GM18502 (cell line): ENCODE measurements at regions not wholly inside any gene's neighbourhood (a gene's known extent, or its start where the extent isn't known, plus 50 kb on each side); places are given as distances from the start of the nearest gene placed in this dataset.
"Not testable (repeated sequence)": the region's sequence is repeated elsewhere in the genome, so short reads cannot be mapped to it uniquely, and the experiment has no call there.

ENCODE experiments used
- ATAC-seq: cut with Tn5 transposase; IDR thresholded peaks from one replicate; pipeline ENCODE4 v1.9.1; 2021; ENCODE audit warnings: mild to moderate bottlenecking; ENCODE audit not compliant: unreplicated experiment, poor library complexity

DNA sequence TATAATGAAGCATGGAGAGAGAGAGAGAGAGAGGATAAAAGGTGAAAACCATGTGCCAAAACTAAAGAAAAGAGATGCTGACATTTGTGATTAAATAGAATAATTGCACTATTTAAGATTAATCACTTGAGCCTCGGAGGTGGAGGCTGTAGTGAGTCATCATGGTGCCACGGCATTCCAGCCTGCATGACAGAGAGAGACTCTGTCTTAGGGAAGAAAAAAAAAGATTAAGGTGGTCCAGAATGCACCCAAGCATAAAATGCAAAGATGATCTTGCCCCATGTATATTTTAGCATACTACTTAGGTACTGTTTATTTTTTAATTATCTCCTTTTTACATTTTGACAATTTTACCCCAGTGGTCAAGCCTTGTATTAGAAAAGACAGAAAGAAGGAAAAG is 742.5 kb downstream of the SPATA31A1 start:
- not testable (repeated sequence) for ATAC-seq

DNA sequence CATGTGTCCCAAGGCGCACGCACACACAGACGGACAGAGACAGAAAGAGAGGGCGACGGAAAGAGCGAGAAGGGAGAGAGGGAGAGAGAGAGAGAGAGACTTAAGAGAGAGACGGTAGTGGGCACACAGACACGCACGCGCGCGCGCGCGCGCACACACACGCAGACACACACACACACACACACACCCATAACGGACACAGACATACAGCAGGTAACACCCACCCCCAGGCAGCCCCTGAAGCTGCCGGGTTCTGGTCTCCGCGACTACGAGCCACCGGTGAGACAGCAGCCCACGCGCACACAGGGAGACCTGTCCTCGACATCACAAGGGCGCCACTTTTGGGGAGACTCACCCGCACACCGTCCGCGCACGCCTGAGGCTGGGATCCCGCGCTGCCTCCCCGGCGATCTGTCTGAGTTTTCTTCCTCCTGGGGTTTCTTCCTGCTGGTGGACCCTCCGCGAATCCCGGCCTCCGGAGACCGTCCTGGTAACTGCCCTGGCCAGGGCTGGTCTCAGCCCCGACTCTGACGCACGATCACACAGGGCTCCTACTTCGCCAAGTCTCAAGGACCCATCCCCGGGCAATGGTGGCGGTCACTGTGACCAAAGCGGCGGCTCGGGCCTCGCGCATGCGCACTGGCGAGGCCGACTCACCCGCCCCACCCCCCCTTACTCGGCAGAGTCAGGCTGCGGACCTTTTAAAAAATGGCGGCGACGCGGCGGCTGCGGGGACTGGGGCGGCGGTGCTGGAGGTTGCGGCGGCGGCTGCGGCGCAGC is 750.7 kb downstream of the SPATA31A1 start:
- peak; percentile 79 for ATAC-seq

DNA sequence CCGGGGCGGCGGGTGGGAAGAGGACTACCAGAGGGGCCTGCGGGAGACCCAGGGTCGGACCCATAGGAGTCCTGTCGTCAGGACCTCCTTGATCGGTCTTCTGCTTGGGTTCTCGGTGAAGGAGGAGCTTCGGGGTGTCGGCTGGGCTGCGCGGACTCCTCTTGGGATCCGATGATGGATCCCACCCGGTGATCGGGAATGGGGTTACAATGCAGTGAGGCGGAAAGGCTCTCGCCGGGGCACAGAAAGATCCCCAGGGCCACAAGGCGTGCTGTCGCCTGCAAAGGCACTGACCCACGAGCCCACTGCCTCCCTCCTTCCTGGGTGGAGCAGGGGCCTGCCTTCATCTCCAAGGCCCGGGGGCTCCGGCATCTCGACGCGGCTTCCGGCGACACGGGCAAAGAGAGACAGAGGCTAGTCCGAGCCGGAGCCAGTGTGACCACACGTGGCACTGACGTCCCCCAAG is 751.3 kb downstream of the SPATA31A1 start:
- not testable (repeated sequence) for ATAC-seq

DNA sequence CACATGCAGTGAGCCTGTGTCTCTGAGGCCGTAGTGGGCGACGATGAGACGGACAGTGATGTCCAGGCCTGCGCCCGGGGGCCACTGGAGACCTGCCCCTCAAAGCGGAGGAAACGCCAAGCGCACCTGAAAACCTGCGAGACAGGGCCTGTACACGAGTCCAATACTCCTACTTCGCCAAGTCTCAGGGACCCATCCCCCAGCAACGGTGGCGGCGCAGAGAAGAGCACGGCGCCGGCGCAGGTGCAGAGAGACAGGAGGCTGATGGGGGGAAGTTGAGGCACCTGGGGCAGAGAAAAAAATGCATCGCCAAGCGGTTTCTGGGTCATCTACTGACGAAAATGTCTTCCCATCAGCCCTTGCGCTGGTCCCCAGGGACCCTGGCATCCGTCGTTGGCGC is 751.8 kb downstream of the SPATA31A1 start:
- ATAC-seq = not testable (repeated sequence)

DNA sequence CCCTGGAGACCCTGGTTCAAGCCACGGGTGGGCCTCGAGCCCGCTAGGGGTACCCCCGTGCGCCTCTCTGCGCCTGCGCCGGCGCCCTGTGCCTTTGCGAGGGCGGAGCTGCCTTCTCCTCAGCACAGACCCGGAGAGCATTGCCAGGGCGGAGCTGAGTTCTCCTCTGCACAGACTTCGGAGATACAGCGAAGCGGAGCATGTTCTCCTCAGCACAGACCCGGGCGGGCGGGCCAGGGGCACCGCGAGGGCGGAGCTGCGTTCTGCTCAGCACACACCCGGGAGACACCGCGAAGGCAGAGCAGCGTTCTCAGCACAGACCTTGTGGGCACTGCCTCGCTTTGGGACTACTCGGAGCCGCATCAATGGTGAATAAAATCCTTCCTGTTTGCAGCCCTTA is 753.0 kb downstream of the SPATA31A1 start:
- not testable (repeated sequence) for ATAC-seq

DNA sequence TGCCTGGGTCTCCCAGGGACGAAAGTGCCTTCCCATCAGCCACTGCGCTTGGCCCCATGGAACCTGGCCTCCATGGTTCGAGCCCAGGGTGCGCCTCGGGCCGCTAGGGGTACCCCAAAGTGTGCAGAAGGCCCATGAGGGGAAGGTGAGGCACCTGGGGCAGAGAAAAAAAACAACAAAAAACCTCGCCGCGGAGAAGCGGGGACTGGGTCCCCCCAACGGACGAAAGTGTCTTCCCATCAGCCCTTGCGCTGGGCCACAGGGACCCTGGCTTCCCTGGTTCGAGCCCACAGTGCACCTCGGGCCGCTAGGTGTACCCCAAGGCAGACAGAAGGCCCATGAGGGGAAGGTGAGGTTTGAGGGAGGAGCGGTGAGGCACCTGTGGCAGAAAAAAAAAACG is 755.3 kb downstream of the SPATA31A1 start:
- ATAC-seq = not testable (repeated sequence)

DNA sequence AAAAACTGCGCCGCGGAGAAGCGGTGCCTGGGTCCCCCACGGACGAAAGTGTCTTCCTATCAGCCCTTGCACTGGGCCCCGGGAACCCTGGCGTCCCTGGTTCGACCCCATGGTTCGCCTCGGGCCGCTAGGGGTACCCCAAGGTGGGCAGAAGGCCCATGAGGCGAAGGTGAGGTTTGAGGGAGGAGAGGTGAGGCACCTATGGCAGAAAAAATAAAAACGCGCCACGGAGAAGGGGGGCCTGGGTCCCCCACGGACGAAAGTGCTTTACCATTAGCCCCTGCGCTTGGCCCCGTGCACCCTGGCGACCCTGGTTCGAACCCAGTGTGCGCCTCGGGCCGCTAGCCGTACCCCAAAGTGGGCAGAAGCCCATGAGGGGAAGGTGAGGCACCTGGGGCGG is 756.1 kb downstream of the SPATA31A1 start:
- not testable (repeated sequence) for ATAC-seq

DNA sequence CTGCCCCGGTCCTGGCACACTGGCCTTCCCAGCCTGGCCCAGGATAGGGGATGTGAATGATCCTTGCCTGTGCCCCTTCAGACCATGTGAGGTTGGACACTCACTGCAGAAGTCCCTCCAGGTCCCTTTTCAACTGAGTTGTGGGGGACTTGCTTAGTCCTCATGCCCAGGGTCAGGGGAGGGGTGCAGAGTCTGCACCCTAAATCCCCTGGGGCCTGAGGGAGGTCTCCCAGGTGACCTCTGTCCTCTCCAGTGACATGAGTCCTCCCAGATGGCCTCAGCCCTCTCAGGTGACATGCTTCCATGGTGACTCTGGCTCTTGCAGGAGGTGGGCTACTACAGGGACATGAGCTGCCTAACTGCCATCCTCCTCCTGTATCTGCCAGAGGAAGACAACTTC is 775.1 kb downstream of the SPATA31A1 start:
- ATAC-seq = not testable (repeated sequence)

DNA sequence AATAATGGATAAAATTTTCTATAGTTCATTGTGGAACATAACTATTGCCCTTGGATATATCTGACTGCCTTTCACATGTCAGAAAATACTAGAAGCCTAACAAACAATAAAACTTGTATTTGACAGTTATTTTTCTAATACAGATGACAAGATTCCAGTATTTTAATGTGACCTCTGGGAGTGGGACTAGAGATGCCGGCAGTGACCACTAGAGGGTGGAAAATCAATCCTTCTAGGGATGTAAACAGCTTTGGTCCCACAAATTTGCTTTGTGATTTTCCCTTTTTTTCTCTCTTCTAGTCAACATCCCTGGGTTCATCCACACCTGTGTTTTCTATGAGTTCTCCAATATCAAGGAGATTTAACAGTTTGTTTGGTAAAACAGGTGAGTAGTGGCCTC is 813.7 kb downstream of the SPATA31A1 start:
- peak; percentile 93 for ATAC-seq

DNA sequence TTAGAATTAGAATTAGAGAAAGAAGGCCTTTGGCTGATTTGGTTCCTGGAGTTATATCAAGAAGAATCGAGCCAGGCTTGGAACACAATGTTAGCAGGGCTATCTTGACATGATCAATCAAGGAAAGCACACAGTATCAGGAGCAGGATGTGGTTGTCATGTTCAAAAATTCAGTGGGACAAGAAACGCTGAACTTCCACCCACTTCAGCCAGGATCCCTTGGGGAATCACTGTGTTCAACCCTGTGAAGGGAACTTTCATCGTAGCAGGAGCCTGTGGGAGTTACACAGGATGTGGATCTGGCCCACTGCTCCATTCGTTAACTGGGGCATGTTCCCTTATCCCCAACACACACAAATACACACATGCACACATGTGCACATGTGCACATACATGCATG is 817.8 kb downstream of the SPATA31A1 start:
- not testable (repeated sequence) for ATAC-seq

DNA sequence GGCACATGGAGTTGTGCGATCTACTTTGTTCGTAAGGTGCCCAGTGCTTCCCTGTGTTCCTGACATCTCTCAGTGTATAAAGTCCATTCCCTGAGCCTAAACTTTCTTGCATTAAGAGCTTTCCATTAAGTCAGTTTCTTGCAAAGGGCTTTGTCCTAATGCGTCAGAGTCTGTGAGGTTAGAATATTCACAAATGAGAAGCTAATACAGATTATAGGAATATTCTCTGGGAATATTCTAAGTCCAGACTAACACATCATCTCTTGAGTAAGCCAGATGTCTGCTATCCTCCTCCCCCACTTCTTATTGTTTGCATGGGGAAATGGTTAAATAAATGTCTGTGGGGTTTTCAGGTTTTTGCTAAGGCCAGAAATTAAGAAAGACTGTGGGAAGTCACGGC is 818.6 kb downstream of the SPATA31A1 start:
- not testable (repeated sequence) for ATAC-seq

DNA sequence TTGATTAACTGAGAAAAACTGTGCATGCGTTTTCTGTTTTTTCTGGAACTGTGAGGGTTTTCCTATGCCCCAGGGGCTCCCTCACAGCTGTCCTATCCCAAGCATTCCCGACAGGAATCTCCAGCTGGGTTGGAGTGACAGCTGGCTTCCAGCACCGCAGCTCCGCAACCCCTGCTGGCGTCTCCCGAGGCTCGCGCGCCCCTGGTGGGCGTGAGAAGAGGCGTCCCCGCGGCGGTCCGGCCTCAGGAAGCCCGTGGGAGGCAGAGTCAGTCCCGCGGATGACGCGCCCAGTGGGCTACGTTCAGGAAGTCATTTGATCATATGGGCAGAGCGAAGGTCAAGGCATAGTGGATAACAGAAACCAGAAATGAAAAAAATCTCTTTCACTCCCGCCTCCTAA is 821.9 kb downstream of the SPATA31A1 start:
- not testable (repeated sequence) for ATAC-seq

DNA sequence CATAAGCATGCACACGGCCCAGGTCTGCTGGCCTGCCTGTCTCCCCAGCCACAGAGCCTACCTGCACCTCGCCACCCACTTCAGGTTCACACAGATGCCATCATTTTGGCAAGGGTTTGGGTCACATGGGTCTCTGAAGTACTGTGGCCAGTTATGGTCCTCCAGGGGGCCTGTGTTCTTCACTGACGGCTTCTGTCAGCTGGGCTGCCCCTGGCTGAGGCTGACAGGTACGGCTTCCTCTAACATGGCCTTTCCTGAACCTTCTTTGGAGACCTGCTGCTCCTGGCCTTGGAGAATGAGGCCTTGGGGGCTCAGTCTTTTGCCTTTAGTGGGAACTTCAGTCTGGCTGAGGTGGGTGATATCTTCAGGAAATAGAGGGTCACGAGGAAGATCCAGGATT is 835.9 kb downstream of the SPATA31A1 start:
- ATAC-seq = not testable (repeated sequence)

DNA sequence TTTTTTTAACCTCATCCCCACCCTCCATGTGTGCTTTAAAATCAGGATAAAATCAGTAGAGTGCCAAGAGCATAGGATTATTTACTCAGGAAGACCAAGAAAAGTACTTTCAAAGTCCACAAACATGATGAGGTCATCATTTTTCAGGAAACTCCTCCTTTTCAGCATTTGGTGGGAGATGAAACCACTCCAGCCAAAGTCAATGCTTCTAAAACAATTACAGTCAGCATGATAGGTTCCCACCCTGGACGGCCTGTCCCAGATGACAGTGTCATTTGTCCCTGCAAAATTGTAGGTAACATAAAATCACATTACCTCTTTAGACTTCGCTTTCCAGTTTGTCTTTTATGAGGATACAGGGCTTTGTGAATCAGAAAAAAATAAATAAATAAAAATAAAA is 836.7 kb downstream of the SPATA31A1 start:
- not testable (repeated sequence) for ATAC-seq

DNA sequence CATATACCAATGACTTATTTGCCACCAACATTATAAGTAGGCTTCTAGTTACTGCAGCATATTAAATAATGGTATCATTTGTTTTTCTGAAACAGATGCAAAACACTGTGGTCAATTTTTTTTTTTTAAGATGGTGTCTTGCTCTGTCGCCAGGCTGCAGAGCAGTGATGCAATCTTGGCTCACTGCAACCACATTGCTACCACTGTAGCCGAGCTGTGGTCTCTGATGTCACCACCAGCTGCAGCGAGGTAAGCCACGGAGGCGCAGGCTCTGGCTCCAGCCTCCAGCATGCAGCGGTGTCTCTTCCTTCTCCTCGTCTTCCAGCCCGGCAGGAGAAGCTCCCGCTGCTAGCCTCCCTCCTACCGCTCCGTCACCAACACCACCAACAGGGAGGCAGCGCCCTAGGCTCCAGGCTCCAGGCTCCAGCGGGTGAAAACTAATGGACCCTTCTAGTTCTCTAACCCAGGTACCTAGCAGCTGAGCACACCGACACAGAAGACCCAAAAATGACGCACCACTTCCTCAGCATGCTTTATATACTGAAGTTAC is 840.8 kb downstream of the SPATA31A1 start:
- ATAC-seq = not testable (repeated sequence)

DNA sequence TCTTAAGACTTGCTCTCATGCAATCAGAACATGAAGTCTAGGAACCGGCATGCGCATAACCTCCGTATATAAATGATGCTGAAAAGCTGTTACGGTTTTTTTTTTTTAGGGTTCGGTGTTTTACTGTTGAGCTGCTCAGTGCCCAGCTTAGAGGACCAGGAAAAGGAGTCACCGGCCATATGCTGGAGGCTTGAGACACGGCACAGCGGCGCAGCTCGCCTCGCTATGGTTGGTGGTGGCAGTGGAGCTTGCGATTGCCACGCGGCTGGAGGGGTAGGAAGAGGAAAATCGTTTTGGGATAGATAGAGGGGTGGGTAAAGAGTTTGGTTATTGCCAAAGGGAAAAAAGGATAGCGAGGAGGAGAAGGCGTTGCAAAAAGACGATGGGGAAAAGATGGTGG is 841.3 kb downstream of the SPATA31A1 start:
- ATAC-seq = not testable (repeated sequence)

DNA sequence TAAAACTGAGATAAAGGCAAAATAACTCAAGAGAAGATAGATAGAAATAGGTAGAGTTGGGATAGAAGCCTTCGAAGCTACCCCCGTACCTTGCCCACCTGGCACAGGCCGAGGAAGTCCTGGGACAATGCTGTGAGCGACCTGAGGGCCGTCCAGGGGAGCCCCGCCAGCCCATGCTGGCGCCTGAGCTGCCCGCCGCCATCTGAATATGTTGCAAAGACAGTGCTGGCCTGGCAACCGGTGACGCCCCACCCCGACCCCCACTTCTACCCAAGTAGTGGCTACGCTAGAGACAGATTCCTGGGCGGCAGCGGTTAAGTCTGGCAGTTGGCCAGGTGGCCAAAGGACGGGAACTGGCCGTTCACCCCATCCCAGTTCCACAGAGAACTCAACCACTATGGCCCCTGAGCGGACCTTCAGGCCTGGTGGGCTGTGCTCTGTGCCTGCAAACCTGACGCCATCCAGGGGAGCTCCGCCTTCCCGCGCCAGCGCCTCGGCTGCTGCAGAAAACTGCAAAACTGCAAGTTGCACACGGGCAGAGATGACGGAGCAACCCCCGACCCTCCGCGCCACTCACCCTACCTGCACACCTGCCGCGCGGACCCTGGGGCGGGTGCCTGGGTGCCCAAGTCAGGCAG is 866.2 kb downstream of the SPATA31A1 start:
- ATAC-seq = not testable (repeated sequence)

DNA sequence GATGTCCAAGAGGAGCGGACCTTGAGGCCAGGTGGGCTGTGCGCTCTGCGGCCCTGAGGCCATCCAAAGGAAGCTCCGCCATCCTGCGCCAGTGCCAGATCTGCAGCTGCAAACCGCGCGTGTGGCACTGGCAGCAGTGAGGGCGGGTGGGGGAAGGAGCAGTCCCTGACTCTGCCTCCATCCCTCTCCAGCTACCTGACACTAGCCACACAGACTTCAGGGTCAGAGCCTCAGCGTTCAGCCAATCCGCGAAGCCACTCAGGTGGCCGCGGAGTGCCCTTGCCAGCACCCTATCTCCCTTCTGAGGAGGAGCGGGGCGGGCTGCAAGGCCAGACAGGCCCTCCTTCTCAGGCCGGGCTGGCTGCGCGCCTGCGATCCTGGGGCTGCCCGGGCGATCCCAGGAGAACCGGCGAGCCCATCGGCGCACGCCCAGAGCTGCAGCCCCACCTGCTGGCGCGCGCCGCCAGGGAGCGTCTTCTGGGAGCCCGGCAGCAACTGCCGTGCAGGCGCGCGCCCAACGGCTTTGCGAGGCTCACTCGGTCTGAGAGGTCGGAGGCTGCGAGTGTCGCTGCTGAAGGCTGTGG is 867.2 kb downstream of the SPATA31A1 start:
- ATAC-seq = not testable (repeated sequence)

DNA sequence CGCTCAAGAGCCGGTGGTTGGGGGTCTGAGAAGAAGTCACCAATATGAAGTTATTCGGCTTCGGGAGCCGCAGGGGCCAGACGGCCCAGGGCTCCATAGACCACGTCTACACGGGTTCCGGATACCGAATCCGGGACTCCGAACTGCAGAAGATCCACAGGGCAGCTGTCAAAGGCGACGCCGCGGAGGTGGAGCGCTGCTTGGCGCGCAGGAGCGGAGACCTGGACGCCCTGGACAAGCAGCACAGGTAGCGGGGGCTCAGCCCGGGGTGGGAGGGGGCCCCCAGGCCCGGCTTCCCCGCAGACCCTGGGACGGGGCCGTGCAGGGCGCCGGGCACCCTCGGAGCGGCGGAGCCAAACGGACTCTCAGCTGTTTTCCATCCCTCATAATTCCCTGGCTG is 867.9 kb downstream of the SPATA31A1 start:
- ATAC-seq = not testable (repeated sequence)
